LNCaP clone FGC (cell line): ENCODE measurements at regions not wholly inside any gene's neighbourhood (a gene's known extent, or its start where the extent isn't known, plus 50 kb on each side); places are given as distances from the start of the nearest gene placed in this dataset.

ENCODE experiments used
- DNase-seq: peaks from one replicate; pipeline ENCODE4 v3.0.0-alpha.2; 2011; ENCODE audit warnings: low read depth
- H3K4me3 ChIP-seq: 2 replicates; pipeline ENCODE4 v1.5.1; 2011; ENCODE audit warnings: mild to moderate bottlenecking, low read depth, low read length, control low read depth
- TF ChIP-seq, protein P1 (sequence below): IDR thresholded peaks from 2 replicates; pipeline ENCODE4 v1.5.1; 2012; ENCODE audit warnings: mild to moderate bottlenecking; ENCODE audit not compliant: control insufficient read depth, insufficient read depth; ENCODE audit errors: extremely low read depth

DNA sequence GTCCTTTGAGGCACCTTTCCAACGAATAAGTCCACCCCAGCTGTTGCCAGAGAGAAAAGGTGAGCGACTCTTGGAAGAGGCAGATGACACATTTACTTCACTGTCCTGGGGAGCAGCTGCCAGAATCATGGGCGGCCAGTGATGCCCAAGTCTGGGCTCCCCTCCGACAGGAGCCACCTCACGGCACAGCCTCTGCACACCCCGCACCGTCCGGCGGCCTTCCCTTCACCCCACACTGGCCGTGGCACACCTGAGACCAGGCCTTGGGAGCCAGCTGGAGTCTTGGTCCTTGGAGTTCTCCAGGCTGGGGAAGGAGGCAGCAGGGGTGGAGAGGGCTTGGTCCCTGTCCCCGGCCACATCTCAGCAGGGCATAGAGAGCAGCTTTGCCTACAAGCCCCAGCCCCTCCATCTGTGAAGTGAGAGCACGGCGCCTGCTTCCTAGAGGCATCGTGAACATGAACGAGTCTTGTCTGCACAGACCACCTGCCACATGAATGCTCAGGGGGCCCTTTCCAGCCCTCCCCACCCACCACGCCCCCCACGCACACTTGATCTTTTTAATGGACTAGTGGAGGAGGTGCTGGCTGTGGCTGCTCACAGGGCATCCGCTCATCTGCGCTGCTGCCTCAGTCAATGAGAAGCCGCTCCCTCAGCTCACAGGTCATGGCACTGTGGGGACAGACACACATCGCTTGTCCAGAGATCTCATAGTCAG, 400.2 kb upstream of the MYT1L start:
- no peak overlapping the region for H3K4me3 ChIP-seq
- TF ChIP-seq, protein P1, sequence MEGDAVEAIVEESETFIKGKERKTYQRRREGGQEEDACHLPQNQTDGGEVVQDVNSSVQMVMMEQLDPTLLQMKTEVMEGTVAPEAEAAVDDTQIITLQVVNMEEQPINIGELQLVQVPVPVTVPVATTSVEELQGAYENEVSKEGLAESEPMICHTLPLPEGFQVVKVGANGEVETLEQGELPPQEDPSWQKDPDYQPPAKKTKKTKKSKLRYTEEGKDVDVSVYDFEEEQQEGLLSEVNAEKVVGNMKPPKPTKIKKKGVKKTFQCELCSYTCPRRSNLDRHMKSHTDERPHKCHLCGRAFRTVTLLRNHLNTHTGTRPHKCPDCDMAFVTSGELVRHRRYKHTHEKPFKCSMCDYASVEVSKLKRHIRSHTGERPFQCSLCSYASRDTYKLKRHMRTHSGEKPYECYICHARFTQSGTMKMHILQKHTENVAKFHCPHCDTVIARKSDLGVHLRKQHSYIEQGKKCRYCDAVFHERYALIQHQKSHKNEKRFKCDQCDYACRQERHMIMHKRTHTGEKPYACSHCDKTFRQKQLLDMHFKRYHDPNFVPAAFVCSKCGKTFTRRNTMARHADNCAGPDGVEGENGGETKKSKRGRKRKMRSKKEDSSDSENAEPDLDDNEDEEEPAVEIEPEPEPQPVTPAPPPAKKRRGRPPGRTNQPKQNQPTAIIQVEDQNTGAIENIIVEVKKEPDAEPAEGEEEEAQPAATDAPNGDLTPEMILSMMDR, result no peak
- no peak for DNase-seq

DNA sequence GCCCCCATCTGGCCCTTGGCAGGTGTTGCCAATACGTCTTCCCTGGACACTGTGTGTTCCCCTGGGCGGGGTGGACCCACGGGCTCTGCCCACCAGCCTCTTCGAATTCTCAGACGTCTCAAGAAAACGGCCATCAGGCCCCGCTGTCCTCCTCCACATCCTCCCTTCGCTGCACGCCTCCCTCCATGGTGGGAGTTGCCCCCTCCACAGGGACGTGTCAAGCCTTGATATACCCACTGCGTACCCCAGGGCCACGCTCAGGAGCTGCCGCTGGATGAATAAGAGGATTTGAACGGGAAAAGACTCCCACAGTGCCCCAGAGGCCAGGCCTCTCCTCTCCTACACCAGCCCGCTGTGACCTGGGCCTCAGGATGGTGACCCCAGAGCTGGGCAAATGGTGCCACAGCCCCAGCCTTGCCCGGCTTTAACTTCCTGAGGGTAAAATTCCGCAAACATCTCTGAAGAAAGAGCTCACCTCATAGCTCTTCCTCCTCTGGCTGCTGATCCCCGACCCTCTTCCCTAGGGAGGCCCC, 399.3 kb upstream of the MYT1L start:
- DNase-seq, result no peak
- TF ChIP-seq, protein P1, result no peak
- no peak overlapping the region for H3K4me3 ChIP-seq

DNA sequence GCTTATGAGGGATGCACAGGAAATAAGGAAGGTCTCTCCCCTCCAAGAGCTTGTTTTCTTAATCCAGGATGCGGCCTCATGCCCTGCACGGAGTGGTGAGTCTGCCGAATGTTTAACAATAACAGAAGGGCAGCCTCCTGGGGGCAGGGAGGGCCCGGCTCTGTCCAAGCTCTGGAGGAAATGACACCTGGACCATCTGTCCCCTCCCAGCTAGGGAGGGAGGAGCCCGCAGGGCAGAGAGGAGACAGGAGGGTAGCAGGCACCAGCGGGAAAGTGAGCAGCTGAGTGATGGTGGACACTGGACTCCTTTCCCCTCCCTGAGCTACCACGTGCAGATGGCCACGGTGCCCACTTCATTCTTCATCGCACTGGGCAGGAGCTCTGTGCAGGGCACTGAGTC, 398.2 kb upstream of the MYT1L start:
- TF ChIP-seq, protein P1, result no peak
- H3K4me3 ChIP-seq, result no peak overlapping the region
- no peak for DNase-seq

DNA sequence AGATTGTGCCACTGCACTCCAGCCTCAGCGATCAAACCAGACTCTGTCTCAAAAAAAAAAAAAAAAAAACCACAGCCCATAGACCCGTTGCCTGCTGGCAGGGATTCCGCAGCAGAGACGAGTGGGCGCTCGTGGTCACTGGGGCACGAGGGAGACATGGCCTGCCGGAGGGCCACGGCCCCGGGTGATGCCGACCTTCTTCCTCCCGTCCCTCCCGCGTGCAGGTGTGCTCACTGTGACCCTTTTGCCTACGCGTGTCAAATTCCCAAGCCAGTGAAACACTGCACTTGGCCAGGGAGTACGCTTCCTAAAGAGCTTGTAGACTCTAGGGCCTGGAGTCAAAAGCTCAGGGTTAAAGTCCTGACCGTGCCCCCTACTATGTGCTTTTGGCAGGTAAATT, 397.6 kb upstream of the MYT1L start:
- TF ChIP-seq, protein P1, result no peak
- H3K4me3 ChIP-seq, result no peak overlapping the region
- no peak for DNase-seq

DNA sequence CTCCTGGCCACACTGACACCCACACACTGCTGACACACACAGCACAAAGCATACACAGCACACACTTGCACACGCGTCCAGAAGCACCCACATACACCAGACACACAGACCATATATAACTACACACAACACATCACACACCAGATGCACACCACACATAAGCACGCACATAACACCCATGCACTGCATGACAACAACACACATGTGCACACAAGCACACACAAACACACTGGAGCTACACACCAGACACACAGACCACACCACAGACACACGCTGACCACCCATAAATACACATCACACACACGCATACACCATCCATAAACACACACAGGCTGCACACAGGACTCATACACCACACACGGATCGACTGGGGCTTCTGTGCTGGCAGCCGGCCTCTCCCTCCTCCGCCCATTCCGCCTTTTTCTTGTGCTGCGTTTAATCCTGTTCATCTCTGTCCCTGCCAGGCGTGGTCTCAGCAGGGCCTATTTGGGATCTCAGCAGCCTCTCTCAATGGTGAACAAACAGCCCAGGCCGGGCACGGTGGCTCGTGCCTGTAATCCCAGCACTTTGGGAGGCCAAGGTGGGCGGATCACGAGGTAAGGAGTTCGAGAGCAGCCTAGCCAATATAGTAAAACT, 396.9 kb upstream of the MYT1L start:
- no peak overlapping the region for H3K4me3 ChIP-seq
- DNase-seq, result no peak
- TF ChIP-seq, protein P1, result no peak

DNA sequence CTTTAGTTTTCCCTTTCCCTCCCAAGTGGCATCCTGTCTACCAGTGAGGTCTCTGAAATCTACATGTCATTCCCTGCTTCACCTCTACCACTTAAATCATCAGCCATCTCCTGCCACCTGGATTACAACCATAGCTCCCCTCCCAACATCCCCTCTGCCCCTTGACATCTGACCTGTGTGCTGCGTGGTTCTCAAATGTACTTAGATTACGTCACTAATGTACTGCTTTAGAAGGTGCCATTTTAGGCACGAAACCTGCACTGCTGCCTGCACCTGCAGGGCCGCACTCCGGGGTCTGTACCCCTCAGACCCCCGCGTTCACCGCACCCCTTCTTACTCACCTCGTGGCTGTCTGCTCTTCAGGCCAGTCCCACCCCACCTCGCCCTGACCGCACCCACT, 395.1 kb upstream of the MYT1L start:
- no peak for DNase-seq
- TF ChIP-seq, protein P1, result no peak
- H3K4me3 ChIP-seq, result no peak overlapping the region
